ENCODE measurements at regions not wholly inside any gene's neighbourhood (a gene's known extent, or its start where the extent isn't known, plus 50 kb on each side); places are given as distances from the start of the nearest gene placed in this dataset.

DNA sequence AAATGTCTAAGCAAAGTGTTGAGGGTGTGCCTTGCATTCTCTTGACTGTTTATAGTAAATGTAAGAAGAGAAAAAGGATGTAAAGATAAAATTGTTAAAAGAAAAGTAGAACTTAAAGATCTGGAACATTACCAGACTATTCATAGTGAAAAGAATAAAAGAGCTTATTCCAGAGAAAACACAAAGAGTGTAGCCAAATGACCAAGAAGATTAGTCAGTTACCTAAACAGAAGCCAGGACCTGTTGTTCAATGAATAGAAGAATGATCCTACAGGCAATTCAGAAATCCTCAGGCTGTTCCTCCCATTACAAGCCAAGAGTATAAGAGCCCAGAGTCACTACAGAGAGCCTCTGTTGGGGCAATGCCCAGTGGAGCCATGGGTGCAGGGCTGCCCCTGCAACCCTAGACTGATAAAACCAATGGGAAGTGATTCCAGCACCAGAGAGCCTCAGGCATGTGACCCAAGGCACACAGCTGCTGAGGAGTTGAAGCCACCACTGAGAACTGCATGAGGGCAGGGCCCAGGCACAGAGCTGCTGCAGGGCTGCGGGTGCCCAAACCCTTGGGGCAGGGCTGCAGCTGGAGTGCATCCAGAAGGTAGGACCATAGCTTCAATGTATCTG lies 91.1 kb upstream of the SLC38A4 start:
- no peaks in the 10 kb centered on the region for H3K36me3 Mint-ChIP-seq (ENCODE audit: unreplicated experiment)
- no peaks in the 10 kb centered on the region for H3K9me3 Mint-ChIP-seq (ENCODE audit: unreplicated experiment)
- no peak for DNase-seq
- no peak overlapping the region for H3K27ac Mint-ChIP-seq (ENCODE audit: unreplicated experiment)
- H3K4me3 Mint-ChIP-seq (ENCODE audit: unreplicated experiment), result no peak overlapping the region
- H3K4me1 Mint-ChIP-seq (ENCODE audit: low read depth, unreplicated experiment), result no peaks in the 10 kb centered on the region
- TF ChIP-seq, protein P1, sequence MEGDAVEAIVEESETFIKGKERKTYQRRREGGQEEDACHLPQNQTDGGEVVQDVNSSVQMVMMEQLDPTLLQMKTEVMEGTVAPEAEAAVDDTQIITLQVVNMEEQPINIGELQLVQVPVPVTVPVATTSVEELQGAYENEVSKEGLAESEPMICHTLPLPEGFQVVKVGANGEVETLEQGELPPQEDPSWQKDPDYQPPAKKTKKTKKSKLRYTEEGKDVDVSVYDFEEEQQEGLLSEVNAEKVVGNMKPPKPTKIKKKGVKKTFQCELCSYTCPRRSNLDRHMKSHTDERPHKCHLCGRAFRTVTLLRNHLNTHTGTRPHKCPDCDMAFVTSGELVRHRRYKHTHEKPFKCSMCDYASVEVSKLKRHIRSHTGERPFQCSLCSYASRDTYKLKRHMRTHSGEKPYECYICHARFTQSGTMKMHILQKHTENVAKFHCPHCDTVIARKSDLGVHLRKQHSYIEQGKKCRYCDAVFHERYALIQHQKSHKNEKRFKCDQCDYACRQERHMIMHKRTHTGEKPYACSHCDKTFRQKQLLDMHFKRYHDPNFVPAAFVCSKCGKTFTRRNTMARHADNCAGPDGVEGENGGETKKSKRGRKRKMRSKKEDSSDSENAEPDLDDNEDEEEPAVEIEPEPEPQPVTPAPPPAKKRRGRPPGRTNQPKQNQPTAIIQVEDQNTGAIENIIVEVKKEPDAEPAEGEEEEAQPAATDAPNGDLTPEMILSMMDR (IDR thresholded peaks at IDR 0.05; ENCODE audit: partially characterized antibody, unreplicated experiment), result no peak
- peaks cover 5% of the 10 kb centered on the region for H3K27me3 Mint-ChIP-seq (ENCODE audit: unreplicated experiment)

DNA sequence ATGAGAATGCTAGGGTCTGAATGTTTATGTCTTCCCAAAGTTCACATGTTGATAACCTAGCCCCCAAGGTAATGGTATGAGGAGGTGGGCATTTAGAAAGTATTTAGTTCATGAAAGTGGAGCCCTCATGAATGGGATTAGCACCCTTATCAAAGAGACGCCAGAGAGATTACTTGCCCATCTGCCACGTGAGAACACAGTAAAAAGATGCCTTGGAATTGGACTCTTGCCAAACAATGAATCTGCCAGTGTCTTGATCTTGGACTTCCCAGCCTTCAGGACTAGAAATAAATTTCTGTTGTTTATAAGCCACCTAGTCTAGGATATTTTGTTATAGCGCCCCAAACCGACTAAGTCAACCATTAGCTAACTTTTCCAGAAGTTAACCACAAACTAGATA lies 92.0 kb upstream of the SLC38A4 start:
- no peak overlapping the region for H3K27ac Mint-ChIP-seq (ENCODE audit: unreplicated experiment)
- no peaks in the 10 kb centered on the region for H3K36me3 Mint-ChIP-seq (ENCODE audit: unreplicated experiment)
- H3K4me3 Mint-ChIP-seq (ENCODE audit: unreplicated experiment), result no peak overlapping the region
- no peaks in the 10 kb centered on the region for H3K9me3 Mint-ChIP-seq (ENCODE audit: unreplicated experiment)
- DNase-seq, result no peak
- no peaks in the 10 kb centered on the region for H3K4me1 Mint-ChIP-seq (ENCODE audit: low read depth, unreplicated experiment)
- TF ChIP-seq, protein P1 (IDR thresholded peaks at IDR 0.05; ENCODE audit: partially characterized antibody, unreplicated experiment), result no peak
- H3K27me3 Mint-ChIP-seq (ENCODE audit: unreplicated experiment), result peaks cover 5% of the 10 kb centered on the region

DNA sequence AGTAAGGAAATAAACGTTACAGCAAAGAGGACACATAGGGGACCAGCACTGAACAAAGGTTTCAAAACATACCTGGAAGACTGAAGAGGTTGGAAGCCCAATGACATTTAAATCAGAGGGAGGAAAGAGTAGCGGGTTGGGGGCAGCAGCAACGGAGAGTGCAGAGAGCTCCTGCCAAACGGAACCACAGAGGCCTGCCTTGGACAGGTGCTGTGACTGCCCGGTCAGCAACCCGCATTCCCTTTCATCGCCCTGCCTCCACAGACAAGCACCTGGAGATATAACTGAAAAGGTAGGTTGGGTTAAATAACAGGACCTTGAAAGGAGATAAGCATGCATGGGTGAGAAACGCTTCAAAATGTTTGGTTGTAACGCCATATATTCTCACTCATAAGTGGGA lies 92.8 kb upstream of the SLC38A4 start:
- no peaks in the 10 kb centered on the region for H3K36me3 Mint-ChIP-seq (ENCODE audit: unreplicated experiment)
- H3K9me3 Mint-ChIP-seq (ENCODE audit: unreplicated experiment), result no peaks in the 10 kb centered on the region
- DNase-seq, result no peak
- no peak overlapping the region for H3K4me3 Mint-ChIP-seq (ENCODE audit: unreplicated experiment)
- H3K27ac Mint-ChIP-seq (ENCODE audit: unreplicated experiment), result no peak overlapping the region
- TF ChIP-seq, protein P1 (IDR thresholded peaks at IDR 0.05; ENCODE audit: partially characterized antibody, unreplicated experiment), result no peak
- H3K27me3 Mint-ChIP-seq (ENCODE audit: unreplicated experiment), result peaks cover 5% of the 10 kb centered on the region
- no peaks in the 10 kb centered on the region for H3K4me1 Mint-ChIP-seq (ENCODE audit: low read depth, unreplicated experiment)

DNA sequence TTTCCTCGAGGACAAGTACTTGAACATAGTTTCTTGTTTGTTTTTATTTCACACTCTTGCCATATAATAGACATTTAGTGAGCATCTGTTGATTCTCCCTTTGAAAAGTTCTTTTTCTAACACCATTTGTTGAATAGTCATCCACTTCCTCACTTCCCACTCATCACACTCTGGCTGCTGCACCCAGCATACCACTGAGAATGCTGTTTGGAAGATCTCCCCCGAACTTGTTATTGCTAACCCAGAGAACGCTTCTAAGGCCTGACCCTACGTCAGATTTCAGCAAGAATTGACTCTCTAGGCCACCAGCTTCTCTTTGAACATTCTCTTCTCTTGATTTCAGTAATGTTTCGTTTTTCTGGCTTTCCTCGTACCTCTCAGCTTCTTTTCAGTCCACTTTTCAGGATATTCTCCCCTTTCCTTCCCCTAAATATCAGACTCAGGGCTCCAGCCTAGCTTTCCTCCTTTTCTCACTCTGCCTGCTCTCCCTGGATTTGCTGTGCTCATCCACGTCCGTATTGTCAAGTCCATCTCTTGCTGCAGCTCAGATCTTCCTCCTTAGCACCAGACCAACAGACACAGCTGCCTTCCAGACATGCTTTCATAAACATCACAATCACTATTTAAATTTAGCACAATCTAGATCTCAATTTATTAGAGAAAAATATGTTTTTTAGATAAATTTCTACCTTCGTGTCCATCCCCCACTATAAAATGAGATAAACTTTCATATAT lies 94.0 kb upstream of the SLC38A4 start:
- H3K27me3 Mint-ChIP-seq (ENCODE audit: unreplicated experiment), result peaks cover 2% of the 10 kb centered on the region
- H3K36me3 Mint-ChIP-seq (ENCODE audit: unreplicated experiment), result no peaks in the 10 kb centered on the region
- no peaks in the 10 kb centered on the region for H3K9me3 Mint-ChIP-seq (ENCODE audit: unreplicated experiment)
- no peak for DNase-seq
- no peaks in the 10 kb centered on the region for H3K4me1 Mint-ChIP-seq (ENCODE audit: low read depth, unreplicated experiment)
- no peak overlapping the region for H3K27ac Mint-ChIP-seq (ENCODE audit: unreplicated experiment)
- H3K4me3 Mint-ChIP-seq (ENCODE audit: unreplicated experiment), result no peak overlapping the region
- TF ChIP-seq, protein P1 (IDR thresholded peaks at IDR 0.05; ENCODE audit: partially characterized antibody, unreplicated experiment), result no peak

DNA sequence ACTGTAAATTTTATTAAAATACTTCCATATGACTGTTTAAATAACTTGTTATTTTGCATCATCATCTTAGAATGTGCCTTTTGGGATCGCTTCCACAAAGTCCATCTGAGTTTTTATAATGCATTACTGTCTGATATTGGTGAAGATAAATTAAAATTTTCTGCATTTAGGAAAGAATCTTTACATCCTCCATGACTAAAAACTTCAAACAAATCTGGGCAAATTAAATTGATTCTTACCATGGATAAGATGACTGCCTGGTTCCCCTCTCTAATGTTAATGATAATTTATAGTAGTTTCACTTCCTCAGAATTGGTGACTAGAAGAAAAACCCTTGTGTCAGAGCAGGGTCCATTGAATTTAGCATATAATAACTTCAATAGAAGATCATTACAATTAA lies 94.7 kb upstream of the SLC38A4 start:
- H3K4me3 Mint-ChIP-seq (ENCODE audit: unreplicated experiment), result no peak overlapping the region
- peaks cover 2% of the 10 kb centered on the region for H3K27me3 Mint-ChIP-seq (ENCODE audit: unreplicated experiment)
- no peak overlapping the region for H3K27ac Mint-ChIP-seq (ENCODE audit: unreplicated experiment)
- H3K36me3 Mint-ChIP-seq (ENCODE audit: unreplicated experiment), result no peaks in the 10 kb centered on the region
- no peak for DNase-seq
- no peaks in the 10 kb centered on the region for H3K4me1 Mint-ChIP-seq (ENCODE audit: low read depth, unreplicated experiment)
- H3K9me3 Mint-ChIP-seq (ENCODE audit: unreplicated experiment), result no peaks in the 10 kb centered on the region
- TF ChIP-seq, protein P1 (IDR thresholded peaks at IDR 0.05; ENCODE audit: partially characterized antibody, unreplicated experiment), result no peak

Measured in glutamatergic neuron (in vitro differentiated cells).